Esophagus (tissue), 2 donors: ENCODE measurements at regions not wholly inside any gene's neighbourhood (a gene's known extent, or its start where the extent isn't known, plus 50 kb on each side); places are given as distances from the start of the nearest gene placed in this dataset.

ENCODE experiments used
- H3K27ac ChIP-seq, 2 donors: one replicate each; pipeline ENCODE4 v1.5.1; 2013; ENCODE audit warnings: low read depth in 2 of 2, mild to moderate bottlenecking in 2 of 2, inconsistent platforms in 1 of 2, low read length in 1 of 2, moderate library complexity in 1 of 2
- H3K27me3 ChIP-seq, 2 donors: one replicate each; pipeline ENCODE4 v1.6.1; 2013; ENCODE audit warnings: low read length in 2 of 2, control low read depth in 1 of 2, mild to moderate bottlenecking in 1 of 2; ENCODE audit not compliant: insufficient read depth in 2 of 2, control insufficient read depth in 1 of 2
- H3K36me3 ChIP-seq, 2 donors: one replicate each; pipeline ENCODE4 v1.6.1; 2013; ENCODE audit warnings: low read length in 1 of 2; ENCODE audit not compliant: control insufficient read depth in 2 of 2, insufficient read depth in 2 of 2
- H3K4me1 ChIP-seq, 2 donors: one replicate each; pipeline ENCODE4 v1.6.1; 2013; ENCODE audit warnings: low read length in 1 of 2; ENCODE audit not compliant: control insufficient read depth in 2 of 2, insufficient read depth in 2 of 2
- H3K4me3 ChIP-seq, 2 donors: one replicate each; pipeline ENCODE4 v1.5.1; 2013; ENCODE audit warnings: low read length in 2 of 2, mild to moderate bottlenecking in 2 of 2, low read depth in 1 of 2, moderate library complexity in 1 of 2
- H3K9me3 ChIP-seq, 2 donors: one replicate each; pipeline ENCODE4 v1.6.1; 2013; ENCODE audit warnings: mild to moderate bottlenecking in 2 of 2, low read depth in 1 of 2, low read length in 1 of 2, moderate library complexity in 1 of 2; ENCODE audit not compliant: control insufficient read depth in 2 of 2, insufficient read depth in 1 of 2
- WGBS, 2 donors: extraction: QIAGEN DNeasy Blood & Tissue Kit; methylation state at CpG; one replicate each; pipeline ENCODE4 v1.1.7; 2013; 5-methylcytosine and 5-hydroxymethylcytosine counted together
- donor health status: healthy with polysubstance abuse.
- donor health status: Bipolar disorder and iron deficiency.

DNA sequence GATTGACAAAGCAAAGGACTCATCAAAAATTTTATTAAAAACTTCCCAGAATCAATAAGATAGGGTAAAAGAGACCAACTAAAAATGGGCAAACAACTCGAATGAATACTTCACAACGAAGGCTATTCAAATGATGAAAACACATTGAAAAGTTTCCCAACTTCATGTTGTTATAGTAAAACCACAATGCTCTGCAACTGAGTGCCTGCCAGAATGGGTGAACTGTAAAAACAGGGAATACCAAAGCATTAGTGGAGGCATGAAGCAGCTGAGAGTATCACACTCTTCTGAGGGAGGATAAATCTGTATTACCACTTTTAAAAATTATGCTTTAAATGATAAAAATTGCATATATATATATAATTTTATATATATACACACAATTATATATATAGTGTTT lies 1214.7 kb downstream of the SORCS3 start:
- H3K9me3 ChIP-seq, result no peaks in the 10 kb centered on the region
- H3K4me3 ChIP-seq, result no peak overlapping the region
- H3K27ac ChIP-seq, result no peak overlapping the region
- no peaks in the 10 kb centered on the region for H3K4me1 ChIP-seq
- 56 to 80% methylated on average over 2 of the region's 2 CpGs for WGBS, 2 donors
- H3K36me3 ChIP-seq, result no peaks in the 10 kb centered on the region
- H3K27me3 ChIP-seq, result no peaks in the 10 kb centered on the region

DNA sequence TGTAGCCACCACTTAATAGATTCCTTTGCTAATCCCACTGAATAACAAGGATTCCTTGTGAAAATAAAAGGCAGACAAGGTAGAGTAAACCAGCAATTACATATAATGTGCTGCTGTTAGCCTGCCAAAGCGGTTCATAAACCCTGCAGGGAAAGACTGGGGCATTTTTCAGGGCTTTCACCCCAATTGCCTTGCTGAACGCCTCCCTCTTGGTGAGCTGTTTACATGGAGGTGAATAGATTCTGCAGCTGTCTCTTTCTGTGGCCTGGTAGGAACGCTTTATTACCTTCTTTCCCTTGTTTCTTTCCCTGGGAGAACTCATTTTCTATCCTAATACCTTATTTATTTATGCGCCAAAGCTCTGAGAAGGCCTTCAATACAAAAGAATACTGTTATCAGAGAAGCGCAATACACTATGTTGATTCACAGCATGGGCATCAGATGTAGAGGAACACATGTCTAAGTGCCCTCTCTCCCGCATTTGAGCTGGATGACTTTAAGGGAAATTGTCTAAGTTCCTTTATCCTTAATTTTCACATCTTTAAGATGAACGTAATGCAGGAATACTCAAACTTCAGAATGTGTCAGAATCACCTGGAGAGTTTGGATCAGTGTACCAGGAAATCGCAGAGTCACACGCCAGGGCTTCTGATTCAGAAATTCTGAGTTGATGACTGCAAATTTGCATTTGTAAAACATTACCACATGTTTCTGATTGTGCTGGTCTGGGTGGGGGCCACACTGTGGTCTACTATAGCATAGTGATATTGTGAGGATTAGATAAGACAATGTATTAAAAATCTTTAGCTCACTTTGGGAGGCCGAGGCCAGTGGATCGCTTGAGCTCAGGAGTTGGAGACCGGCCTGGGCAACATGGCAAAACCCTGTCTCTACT lies 1203.8 kb downstream of the SORCS3 start:
- H3K4me1 ChIP-seq, result no peaks in the 10 kb centered on the region
- no peak overlapping the region for H3K27ac ChIP-seq
- WGBS, 2 donors, result 74 to 79% methylated on average over 12 of the region's 12 CpGs
- H3K27me3 ChIP-seq, result no peaks in the 10 kb centered on the region
- H3K9me3 ChIP-seq, result peaks cover 0 to 2% of the 10 kb centered on the region in 2 donors
- H3K36me3 ChIP-seq, result no peaks in the 10 kb centered on the region
- H3K4me3 ChIP-seq, result no peak overlapping the region

DNA sequence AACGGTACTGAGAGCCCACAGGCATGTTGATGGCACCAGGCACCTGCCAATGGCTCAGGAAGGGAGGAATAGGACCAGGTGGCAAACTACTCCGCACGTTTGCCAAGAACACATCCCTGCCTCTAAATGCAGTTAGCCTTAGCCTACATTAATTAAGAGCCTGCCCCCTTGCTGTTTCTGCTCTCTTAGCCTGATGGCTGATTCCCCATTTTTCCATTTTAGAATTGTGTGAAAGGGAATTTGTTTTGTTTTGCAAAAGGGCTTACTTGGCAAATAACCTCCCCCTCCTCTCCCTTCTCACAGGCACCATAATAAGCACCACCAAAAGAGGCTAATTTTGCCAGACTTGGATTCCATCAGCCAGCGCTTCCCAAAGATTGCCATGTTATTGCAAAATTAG lies 1203.2 kb downstream of the SORCS3 start:
- H3K9me3 ChIP-seq, result no peaks in the 10 kb centered on the region
- H3K27ac ChIP-seq, result no peak overlapping the region
- no peak overlapping the region for H3K4me3 ChIP-seq
- WGBS, 2 donors, result 49 to 64% methylated on average over 4 of the region's 4 CpGs
- no peaks in the 10 kb centered on the region for H3K4me1 ChIP-seq
- no peaks in the 10 kb centered on the region for H3K36me3 ChIP-seq
- no peaks in the 10 kb centered on the region for H3K27me3 ChIP-seq

DNA sequence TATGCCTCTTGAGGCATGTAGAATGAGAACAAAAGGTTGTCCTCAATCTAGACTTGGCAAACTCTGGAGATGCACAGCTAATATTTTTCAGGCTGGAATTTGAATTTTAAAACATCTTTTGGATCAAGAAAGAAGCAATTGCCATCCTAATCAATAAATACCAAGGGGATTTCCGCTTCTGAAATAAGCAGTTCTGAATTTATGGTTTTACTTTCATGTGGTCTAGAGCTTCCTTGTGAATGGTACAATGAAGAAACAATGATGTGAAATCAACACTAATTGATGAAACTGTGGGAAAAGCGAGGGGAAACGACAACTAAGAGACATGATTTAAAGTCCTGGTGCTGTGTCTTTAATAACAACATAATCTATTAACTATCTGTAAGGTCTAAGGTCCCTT lies 1202.7 kb downstream of the SORCS3 start:
- Histone ChIP-seq H3K27ac (no peak overlapping the region), H3K27me3 (no peaks in the 10 kb centered on the region), H3K4me3 (no peak overlapping the region), H3K9me3 (no peaks in the 10 kb centered on the region), H3K36me3 (no peaks in the 10 kb centered on the region), H3K4me1 (no peaks in the 10 kb centered on the region)
- WGBS, 2 donors, result 44 to 48% methylated on average over 3 of the region's 3 CpGs

DNA sequence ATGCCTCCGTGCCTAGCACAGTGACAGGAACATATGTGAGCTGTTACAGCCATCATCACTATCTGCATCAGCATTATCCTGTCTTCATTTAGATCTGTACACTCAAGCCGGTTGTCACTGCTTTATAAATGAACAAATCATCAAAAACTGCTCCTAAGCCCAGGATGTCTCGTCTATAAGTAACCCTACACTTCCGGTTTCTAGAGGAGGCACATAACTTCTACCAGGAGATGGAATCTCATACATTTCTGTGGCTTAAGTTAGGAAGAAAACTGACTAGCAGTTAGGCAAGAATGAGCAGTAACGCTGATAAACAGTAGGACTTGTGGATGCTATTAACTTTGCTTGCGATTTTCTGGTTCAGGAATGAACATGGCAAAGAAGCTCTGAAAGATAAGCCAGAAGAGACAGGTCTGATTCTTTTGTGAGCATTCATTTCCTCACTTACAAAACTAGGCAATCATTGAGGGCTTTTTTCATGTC lies 1199.2 kb downstream of the SORCS3 start:
- H3K4me3 ChIP-seq, result no peak overlapping the region
- no peaks in the 10 kb centered on the region for H3K4me1 ChIP-seq
- no peaks in the 10 kb centered on the region for H3K36me3 ChIP-seq
- H3K27ac ChIP-seq, result no peak overlapping the region
- WGBS, 2 donors, result 68 to 73% methylated on average over 6 of the region's 6 CpGs
- no peaks in the 10 kb centered on the region for H3K27me3 ChIP-seq
- H3K9me3 ChIP-seq, result no peaks in the 10 kb centered on the region

DNA sequence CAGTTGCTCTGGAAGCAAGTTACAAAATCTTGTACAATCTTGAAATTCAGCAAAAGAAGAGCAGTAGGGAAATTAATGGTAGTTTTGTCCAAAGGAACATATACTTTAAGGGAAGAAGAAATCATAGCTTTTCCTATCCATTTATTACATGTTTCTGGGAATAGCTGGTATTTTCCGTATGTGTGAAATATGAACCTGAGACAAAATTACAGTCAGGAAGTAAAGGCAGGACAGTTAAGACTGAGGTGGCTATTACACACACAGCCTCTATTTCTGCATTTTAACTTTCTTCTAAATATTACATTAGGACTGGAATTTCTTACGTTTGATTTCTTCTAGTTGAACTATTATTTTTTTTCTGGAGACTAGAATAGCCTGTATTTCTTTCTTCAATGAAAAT lies 1197.3 kb downstream of the SORCS3 start:
- Histone ChIP-seq H3K36me3 (no peaks in the 10 kb centered on the region), H3K27ac (no peak overlapping the region), H3K4me1 (no peaks in the 10 kb centered on the region), H3K9me3 (no peaks in the 10 kb centered on the region), H3K4me3 (peak overlapping the region in 1 of 2 donors; percentile 38), H3K27me3 (no peaks in the 10 kb centered on the region)
- 33 to 37% methylated on average over 2 of the region's 2 CpGs for WGBS, 2 donors

DNA sequence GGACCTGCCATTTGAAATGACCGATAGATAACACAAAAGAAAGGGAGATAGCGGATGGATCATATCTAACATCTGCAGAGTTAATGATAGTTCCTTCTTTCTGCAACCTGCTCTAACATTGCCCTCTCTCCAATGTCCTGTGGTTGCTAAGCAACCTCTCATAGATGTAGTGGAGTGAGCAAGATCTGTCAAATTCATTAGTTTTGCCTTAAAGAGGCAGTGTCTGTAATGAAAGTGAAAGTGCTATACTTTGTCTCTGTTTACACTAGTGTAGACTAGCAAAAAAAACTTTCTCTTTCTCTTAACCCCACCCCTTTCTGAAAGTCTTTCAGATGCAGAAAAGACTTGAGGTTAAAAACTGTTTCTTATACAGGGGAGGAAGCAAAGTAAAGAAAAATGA lies 1196.9 kb downstream of the SORCS3 start:
- peak overlapping the region; percentile 37 to 38 for H3K4me3 ChIP-seq
- H3K4me1 ChIP-seq, result no peaks in the 10 kb centered on the region
- no peaks in the 10 kb centered on the region for H3K36me3 ChIP-seq
- no peaks in the 10 kb centered on the region for H3K27me3 ChIP-seq
- H3K27ac ChIP-seq, result no peak overlapping the region
- WGBS, 2 donors, result 35 to 42% methylated on average over 2 of the region's 2 CpGs
- no peaks in the 10 kb centered on the region for H3K9me3 ChIP-seq

DNA sequence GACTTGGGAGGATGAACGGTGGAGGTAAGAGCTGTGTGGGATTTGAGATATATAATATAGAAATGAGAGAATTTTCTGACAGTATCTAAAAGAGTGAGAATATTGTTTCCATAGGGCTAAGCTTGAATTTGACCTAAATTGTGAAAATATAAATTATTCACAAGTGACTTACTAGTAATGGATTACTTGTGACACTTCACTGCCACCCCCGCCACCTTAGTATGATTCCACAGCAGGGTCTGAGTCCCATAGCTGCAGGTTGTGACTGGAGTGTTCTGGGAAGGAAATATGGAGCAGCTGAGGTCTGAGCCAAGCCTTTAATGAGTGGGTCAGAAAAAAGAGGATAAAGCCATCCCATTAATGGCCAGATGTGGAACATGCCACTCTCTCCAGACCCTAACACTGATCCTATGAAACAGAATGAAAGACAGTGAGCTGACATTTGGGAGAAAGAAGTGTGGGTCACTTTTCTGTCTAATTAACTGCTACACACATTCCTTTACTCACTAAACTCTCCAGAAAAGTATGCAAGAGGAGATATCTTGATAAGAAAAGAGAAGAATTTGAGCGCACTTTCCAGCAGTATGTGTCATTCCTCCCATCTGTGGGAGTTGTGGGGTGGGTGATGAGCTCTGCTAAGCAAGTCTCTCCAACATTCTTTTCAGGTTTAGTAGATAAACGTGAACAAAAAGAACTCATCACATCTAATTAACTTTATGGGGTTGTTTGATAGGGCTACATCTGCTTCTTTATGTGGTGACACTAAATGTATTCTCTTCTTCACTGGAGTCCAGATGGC lies 1193.4 kb downstream of the SORCS3 start:
- no peaks in the 10 kb centered on the region for H3K27me3 ChIP-seq
- H3K9me3 ChIP-seq, result no peaks in the 10 kb centered on the region
- H3K4me1 ChIP-seq, result no peaks in the 10 kb centered on the region
- no peak overlapping the region for H3K27ac ChIP-seq
- H3K4me3 ChIP-seq, result no peak overlapping the region
- 81 to 83% methylated on average over 4 of the region's 4 CpGs for WGBS, 2 donors
- H3K36me3 ChIP-seq, result no peaks in the 10 kb centered on the region

DNA sequence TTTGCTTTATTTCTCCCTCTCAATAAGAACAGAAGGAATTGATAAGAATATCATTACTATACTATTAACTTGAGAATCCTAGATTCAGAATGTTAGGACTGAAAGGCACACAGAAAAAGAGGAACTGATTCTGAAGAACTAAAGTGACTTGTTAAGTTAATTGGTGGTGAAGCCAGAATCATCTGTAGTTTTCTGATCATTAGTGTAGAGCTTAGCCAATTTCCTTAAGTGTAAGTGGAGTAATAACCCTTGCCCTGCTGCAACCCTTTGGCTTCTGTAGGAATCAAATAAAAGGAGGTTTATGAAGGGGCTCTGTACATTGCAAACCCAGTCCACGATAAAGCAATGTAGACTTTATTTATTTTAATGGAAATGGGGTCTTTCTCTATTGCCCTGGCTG lies 1186.0 kb downstream of the SORCS3 start:
- Histone ChIP-seq H3K4me3 (no peak overlapping the region), H3K27ac (no peak overlapping the region), H3K27me3 (no peaks in the 10 kb centered on the region), H3K9me3 (no peaks in the 10 kb centered on the region), H3K4me1 (no peaks in the 10 kb centered on the region), H3K36me3 (no peaks in the 10 kb centered on the region)
- 67 to 77% methylated on average over 1 of the region's 1 CpG for WGBS, 2 donors
